SK-N-DZ (cell line): ENCODE measurements at regions not wholly inside any gene's neighbourhood (a gene's known extent, or its start where the extent isn't known, plus 50 kb on each side); places are given as distances from the start of the nearest gene placed in this dataset.

Source experiments
- DNase-seq: peaks from one replicate; pipeline ENCODE4 v3.0.0-alpha.2; 2015; ENCODE audit warnings: low spot score

- no peak for DNase-seq
Observed at GRCh38 chr10:6342096-6342685, 139.5 kb downstream of the PFKFB3 start.

GRCh38 chr10:6343305-6344010 lies 140.7 kb downstream of the PFKFB3 start:
- no peak for DNase-seq

- no peak for DNase-seq
Observed at GRCh38 chr10:6345404-6345803, 142.7 kb downstream of the PFKFB3 start.

GRCh38 chr10:6346631-6347030 lies 143.9 kb downstream of the PFKFB3 start:
- no peak for DNase-seq

- DNase-seq: no peak
Observed at GRCh38 chr10:6347391-6347951, 144.7 kb downstream of the PFKFB3 start.

- peak; percentile 17 for DNase-seq
Observed at GRCh38 chr10:6348096-6348874, 145.6 kb downstream of the PFKFB3 start.

- DNase-seq: no peak
Observed at GRCh38 chr10:6349846-6350535, 147.3 kb downstream of the PFKFB3 start.

- no peak for DNase-seq
Observed at GRCh38 chr10:6350609-6351008, 147.9 kb downstream of the PFKFB3 start.

- no peak for DNase-seq
Observed at GRCh38 chr10:6351495-6351894, 148.8 kb downstream of the PFKFB3 start.

- no peak for DNase-seq
Observed at GRCh38 chr10:6353526-6353925, 150.8 kb downstream of the PFKFB3 start.

- DNase-seq: no peak
Observed at GRCh38 chr10:6354168-6354772, 151.5 kb downstream of the PFKFB3 start.

GRCh38 chr10:6356280-6356793 lies 153.6 kb downstream of the PFKFB3 start:
- DNase-seq: no peak

GRCh38 chr10:6361869-6362268 lies 159.1 kb downstream of the PFKFB3 start:
- DNase-seq: no peak

GRCh38 chr10:6362879-6363278 lies 160.1 kb downstream of the PFKFB3 start:
- DNase-seq: no peak

- DNase-seq: no peak
Observed at GRCh38 chr10:6363511-6363910, 160.8 kb downstream of the PFKFB3 start.

- no peak for DNase-seq
Observed at GRCh38 chr10:6364283-6364682, 161.6 kb downstream of the PFKFB3 start.

GRCh38 chr10:6364893-6365292 lies 162.2 kb downstream of the PFKFB3 start:
- no peak for DNase-seq

GRCh38 chr10:6365384-6365783 lies 162.7 kb downstream of the PFKFB3 start:
- no peak for DNase-seq
